Chondrocyte (in vitro differentiated cells): ENCODE measurements at regions not wholly inside any gene's neighbourhood (a gene's known extent, or its start where the extent isn't known, plus 50 kb on each side); places are given as distances from the start of the nearest gene placed in this dataset.

ENCODE experiments used
- DNase-seq: peaks from one replicate; pipeline ENCODE4 v3.0.0; 2021; ENCODE audit warnings: mixed read lengths, low spot score
- H3K27ac Mint-ChIP-seq: one replicate; pipeline ENCODE4 v1.8.0; 2021; ENCODE audit warnings: mild to moderate bottlenecking, moderate library complexity, mixed read lengths; ENCODE audit not compliant: unreplicated experiment
- H3K27me3 Mint-ChIP-seq: 2 replicates; pipeline ENCODE4 v1.8.0; 2021; ENCODE audit warnings: low read depth, mixed read lengths
- H3K36me3 Mint-ChIP-seq: 2 replicates; pipeline ENCODE4 v1.8.0; 2021; ENCODE audit warnings: low read depth, mixed read lengths
- H3K4me1 Mint-ChIP-seq: 2 replicates; pipeline ENCODE4 v1.8.0; 2021; ENCODE audit warnings: low read depth, mild to moderate bottlenecking, mixed read lengths
- H3K4me3 Mint-ChIP-seq: one replicate; pipeline ENCODE4 v1.8.0; 2021; ENCODE audit warnings: mild to moderate bottlenecking, moderate library complexity, mixed read lengths; ENCODE audit not compliant: unreplicated experiment
- H3K9me3 Mint-ChIP-seq: 2 replicates; pipeline ENCODE4 v1.8.0; 2021; ENCODE audit warnings: low read depth, mixed read lengths
- CTCF ChIP-seq: fragments of 200-600 bp; sonication (generic); IDR thresholded peaks from 2 replicates; pipeline ENCODE4 v1.5.0; 2021; ENCODE audit warnings: antibody characterized with exemption, mild to moderate bottlenecking, moderate library complexity

GRCh38 chr12:118921761-118922160, 59.6 kb upstream of the SRRM4 start:
- no peak overlapping the region for H3K4me3 Mint-ChIP-seq
- no peak for TF ChIP-seq CTCF
- no peak overlapping the region for H3K27ac Mint-ChIP-seq
- H3K4me1 Mint-ChIP-seq, result no peaks in the 10 kb centered on the region
- no peaks in the 10 kb centered on the region for H3K27me3 Mint-ChIP-seq
- H3K9me3 Mint-ChIP-seq, result peaks cover 4% of the 10 kb centered on the region
- no peaks in the 10 kb centered on the region for H3K36me3 Mint-ChIP-seq
- no peak for DNase-seq

GRCh38 chr12:118922405-118922804, 58.9 kb upstream of the SRRM4 start:
- Mint-ChIP-seq H3K9me3 (peaks cover 8% of the 10 kb centered on the region), H3K4me1 (no peaks in the 10 kb centered on the region), H3K36me3 (no peaks in the 10 kb centered on the region), H3K27me3 (no peaks in the 10 kb centered on the region), H3K4me3 (no peak overlapping the region), H3K27ac (no peak overlapping the region)
- no peak for DNase-seq
- TF ChIP-seq CTCF, result no peak

- H3K4me3 Mint-ChIP-seq, result no peak overlapping the region
- peaks cover 8% of the 10 kb centered on the region for H3K9me3 Mint-ChIP-seq
- no peak for DNase-seq
- no peaks in the 10 kb centered on the region for H3K4me1 Mint-ChIP-seq
- no peaks in the 10 kb centered on the region for H3K27me3 Mint-ChIP-seq
- TF ChIP-seq CTCF, result no peak
- H3K36me3 Mint-ChIP-seq, result no peaks in the 10 kb centered on the region
- no peak overlapping the region for H3K27ac Mint-ChIP-seq
These were observed 55.9 kb upstream of the SRRM4 start for GRCh38 chr12:118925407-118925806.

GRCh38 chr12:118925826-118926225, 55.5 kb upstream of the SRRM4 start:
- H3K27me3 Mint-ChIP-seq, result no peaks in the 10 kb centered on the region
- peaks cover 8% of the 10 kb centered on the region for H3K9me3 Mint-ChIP-seq
- H3K36me3 Mint-ChIP-seq, result no peaks in the 10 kb centered on the region
- no peaks in the 10 kb centered on the region for H3K4me1 Mint-ChIP-seq
- no peak for TF ChIP-seq CTCF
- no peak for DNase-seq
- no peak overlapping the region for H3K4me3 Mint-ChIP-seq
- no peak overlapping the region for H3K27ac Mint-ChIP-seq
